ENCODE measurements at regions not wholly inside any gene's neighbourhood (a gene's known extent, or its start where the extent isn't known, plus 50 kb on each side); places are given as distances from the start of the nearest gene placed in this dataset.

GRCh38 chr10:25815236-25815635 lies 118.8 kb upstream of the MYO3A start:
- intact Hi-C loops (cut with DNase I) = no loop called here
- H3K9me3 ChIP-seq = no peaks in the 10 kb centered on the region
- ATAC-seq = no peak
- H3K36me3 ChIP-seq = no peaks in the 10 kb centered on the region
- no peak overlapping the region for H3K4me3 ChIP-seq
- TF ChIP-seq CTCF (IDR thresholded peaks at IDR 0.05) = no peak
- TF ChIP-seq POLR2A (IDR thresholded peaks at IDR 0.05) = no peak
- H3K4me1 ChIP-seq = no peaks in the 10 kb centered on the region
- 83 to 96% (median 88%) methylated on average over 1 of the region's 1 CpG for WGBS, 4 donors
- peaks cover 0 to 3% (median 0%) of the 10 kb centered on the region in 9 donors for H3K27me3 ChIP-seq
- DNase-seq = no peak
- no peak overlapping the region for H3K27ac ChIP-seq

- Histone ChIP-seq H3K4me1 (no peaks in the 10 kb centered on the region), H3K9me3 (no peaks in the 10 kb centered on the region), H3K27ac (no peak overlapping the region), H3K4me3 (no peak overlapping the region), H3K27me3 (peaks cover 0 to 3% (median 0%) of the 10 kb centered on the region in 9 donors), H3K36me3 (no peaks in the 10 kb centered on the region)
- DNase-seq = no peak
- TF ChIP-seq POLR2A (IDR thresholded peaks at IDR 0.05) = no peak
- TF ChIP-seq CTCF (IDR thresholded peaks at IDR 0.05) = no peak
- intact Hi-C loops (cut with DNase I) = no loop called here
- 40 to 47% (median 44%) methylated on average over 8 of the region's 8 CpGs for WGBS, 4 donors
- no peak for ATAC-seq
Measured at GRCh38 chr10:25815999-25816768, 117.8 kb upstream of the MYO3A start.

- TF ChIP-seq POLR2A (IDR thresholded peaks at IDR 0.05) (no peak), CTCF (IDR thresholded peaks at IDR 0.05) (no peak)
- DNase-seq (no peak), ATAC-seq (no peak)
- H3K9me3 ChIP-seq = no peaks in the 10 kb centered on the region
- peaks cover 0 to 3% (median 0%) of the 10 kb centered on the region in 9 donors for H3K27me3 ChIP-seq
- H3K36me3 ChIP-seq = no peaks in the 10 kb centered on the region
- 88 to 93% (median 91%) methylated on average over 1 of the region's 1 CpG for WGBS, 4 donors
- H3K27ac ChIP-seq = no peak overlapping the region
- H3K4me1 ChIP-seq = no peaks in the 10 kb centered on the region
- H3K4me3 ChIP-seq = no peak overlapping the region
- intact Hi-C loops (cut with DNase I) = no loop called here
Measured at GRCh38 chr10:25817200-25817599, 116.8 kb upstream of the MYO3A start.

GRCh38 chr10:25818751-25819150 lies 115.3 kb upstream of the MYO3A start:
- Histone ChIP-seq H3K27ac (no peak overlapping the region), H3K27me3 (peaks cover 0 to 3% (median 0%) of the 10 kb centered on the region in 9 donors), H3K4me1 (no peaks in the 10 kb centered on the region), H3K4me3 (no peak overlapping the region), H3K36me3 (no peaks in the 10 kb centered on the region), H3K9me3 (no peaks in the 10 kb centered on the region)
- intact Hi-C loops (cut with DNase I) = no loop called here
- TF ChIP-seq CTCF (IDR thresholded peaks at IDR 0.05) (no peak), POLR2A (IDR thresholded peaks at IDR 0.05) (no peak)
- WGBS, 4 donors = 30 to 44% (median 36%) methylated on average over 9 of the region's 9 CpGs
- DNase-seq (no peak), ATAC-seq (no peak)
